Hepatocyte (in vitro differentiated cells): ENCODE measurements at regions not wholly inside any gene's neighbourhood (a gene's known extent, or its start where the extent isn't known, plus 50 kb on each side); places are given as distances from the start of the nearest gene placed in this dataset.

Source experiments
- CTCF ChIP-seq: fragments of 200-600 bp; sonication (generic); IDR thresholded peaks from 2 replicates; pipeline ENCODE4 v1.5.1; 2016; ENCODE audit warnings: antibody characterized with exemption, mild to moderate bottlenecking; ENCODE audit not compliant: poor library complexity
- EZH2 ChIP-seq: fragments of 200-600 bp; sonication (generic); IDR thresholded peaks from 2 replicates; pipeline ENCODE4 v1.6.1; 2016; ENCODE audit warnings: antibody characterized with exemption, mild to moderate bottlenecking, borderline replicate concordance
- EZH2phosphoT487 ChIP-seq: fragments of 200-600 bp; sonication (generic); IDR thresholded peaks from one replicate; pipeline ENCODE4 v1.6.1; 2018; ENCODE audit warnings: antibody characterized with exemption, mild to moderate bottlenecking, low read depth, moderate library complexity; ENCODE audit not compliant: unreplicated experiment, severe bottlenecking

- no peak for TF ChIP-seq CTCF
- no peak for TF ChIP-seq EZH2
- no peak for TF ChIP-seq EZH2phosphoT487
These were observed 443.9 kb upstream of the TBL1XR1 start for GRCh38 chr3:177641206-177641605.
